WTC11 (cell line): ENCODE measurements at regions not wholly inside any gene's neighbourhood (a gene's known extent, or its start where the extent isn't known, plus 50 kb on each side); places are given as distances from the start of the nearest gene placed in this dataset.
A peak's percentile ranks its signal among the peaks of the same experiment; 100 is the strongest.
"Not testable (repeated sequence)": the region's sequence is repeated elsewhere in the genome, so short reads cannot be mapped to it uniquely, and the experiment has no call there.

Source experiments
- ATAC-seq: fragments of 200-7000 bp; cut with Tn5 transposase; 2 replicates; pipeline ENCODE4 v1.10.0; 2021; ENCODE audit warnings: mild to moderate bottlenecking, moderate library complexity
- CTCF ChIA-PET: fragments of 300-600 bp; sonication (Branson Sonifier 250); formaldehyde crosslinking; loops from one replicate; lab custom pipeline; 2021; ENCODE audit warnings: antibody characterized with exemption; lab: Charles Lee
- POLR2A ChIA-PET: fragments of 350-600 bp; sonication (Branson Sonifier 250); formaldehyde crosslinking; loops from one replicate; lab custom pipeline; 2021; ENCODE audit warnings: antibody characterized with exemption; lab: Charles Lee
- DNase-seq: peaks from one replicate; pipeline ENCODE4 v3.0.0; 2021; ENCODE audit warnings: low spot score
- H3K27ac Mint-ChIP-seq: 2 replicates; pipeline ENCODE4 v1.8.0; 2021; ENCODE audit warnings: mixed read lengths
- H3K27me3 Mint-ChIP-seq: 2 replicates; pipeline ENCODE4 v1.8.0; 2021; ENCODE audit warnings: low read depth, mild to moderate bottlenecking, moderate library complexity, mixed read lengths
- H3K36me3 Mint-ChIP-seq: 2 replicates; pipeline ENCODE4 v1.8.0; 2021; ENCODE audit warnings: mixed read lengths
- H3K4me1 Mint-ChIP-seq: 2 replicates; pipeline ENCODE4 v1.8.0; 2022; ENCODE audit warnings: mixed read lengths
- H3K4me3 Mint-ChIP-seq: 2 replicates; pipeline ENCODE4 v1.8.0; 2021; ENCODE audit warnings: mild to moderate bottlenecking, moderate library complexity, mixed read lengths
- H3K9me3 Mint-ChIP-seq: 2 replicates; pipeline ENCODE4 v1.8.0; 2021; ENCODE audit warnings: mixed read lengths
- ATF1 ChIP-seq: sonication (generic); formaldehyde crosslinking; IDR thresholded peaks from 2 replicates; pipeline ENCODE4 v1.8.1; 2023; ENCODE audit warnings: mild to moderate bottlenecking, moderate library complexity, missing genetic modification reagents
- CBFB ChIP-seq: sonication (generic); formaldehyde crosslinking; IDR thresholded peaks from 2 replicates; pipeline ENCODE4 v1.8.1; 2022; ENCODE audit warnings: mild to moderate bottlenecking, low read depth, missing genetic modification reagents
- CDX4 ChIP-seq: fragments of 250-450 bp; sonication (Bioruptor Pico); IDR thresholded peaks from 2 replicates; pipeline ENCODE4 v1.9.0; 2021; ENCODE audit warnings: moderate library complexity, mild to moderate bottlenecking, inconsistent platforms, borderline replicate concordance
- CREB1 ChIP-seq: sonication (generic); formaldehyde crosslinking; IDR thresholded peaks from 2 replicates; pipeline ENCODE4 v1.8.0; 2023; ENCODE audit warnings: mild to moderate bottlenecking, missing genetic modification reagents
- E2F5 ChIP-seq: sonication (generic); formaldehyde crosslinking; IDR thresholded peaks from 2 replicates; pipeline ENCODE4 v1.8.1; 2022; ENCODE audit warnings: mild to moderate bottlenecking, moderate library complexity, missing genetic modification reagents
- GRHL2 ChIP-seq: fragments of 250-450 bp; sonication (Bioruptor Pico); IDR thresholded peaks from 2 replicates; pipeline ENCODE4 v1.8.0; 2022; ENCODE audit warnings: mild to moderate bottlenecking, moderate library complexity; ENCODE audit not compliant: insufficient replicate concordance, severe bottlenecking
- JUN ChIP-seq: sonication (generic); formaldehyde crosslinking; IDR thresholded peaks from 2 replicates; pipeline ENCODE4 v1.8.0; 2023; ENCODE audit warnings: mild to moderate bottlenecking, missing genetic modification reagents
- MXD4 ChIP-seq: fragments of 250-450 bp; sonication (Bioruptor Pico); IDR thresholded peaks from 2 replicates; pipeline ENCODE4 v1.8.0; 2021; ENCODE audit warnings: mild to moderate bottlenecking, moderate library complexity, borderline replicate concordance
- NFYB ChIP-seq: sonication (generic); formaldehyde crosslinking; conservative IDR thresholded peaks from 2 replicates; pipeline ENCODE4 v1.8.0; 2022; ENCODE audit warnings: low read depth, missing genetic modification reagents
- NR1H2 ChIP-seq: sonication (generic); formaldehyde crosslinking; IDR thresholded peaks from 2 replicates; pipeline ENCODE4 v1.9.0; 2021; ENCODE audit warnings: mild to moderate bottlenecking, moderate library complexity, missing genetic modification reagents
- NR2C2 ChIP-seq: sonication (generic); formaldehyde crosslinking; IDR thresholded peaks from 2 replicates; pipeline ENCODE4 v1.8.0; 2022; ENCODE audit warnings: mild to moderate bottlenecking, missing genetic modification reagents
- NR3C1 ChIP-seq: sonication (generic); formaldehyde crosslinking; conservative IDR thresholded peaks from 2 replicates; pipeline ENCODE4 v1.8.1; 2023; ENCODE audit warnings: low read depth, mild to moderate bottlenecking, missing genetic modification reagents
- OVOL2 ChIP-seq: fragments of 250-450 bp; sonication (Bioruptor Pico); IDR thresholded peaks from 2 replicates; pipeline ENCODE4 v1.9.0; 2021; ENCODE audit warnings: mild to moderate bottlenecking, borderline replicate concordance
- RORB ChIP-seq: fragments of 250-450 bp; sonication (Bioruptor Pico); IDR thresholded peaks from 2 replicates; pipeline ENCODE4 v1.9.0; 2021; ENCODE audit warnings: mild to moderate bottlenecking
- TEAD1 ChIP-seq: sonication (generic); formaldehyde crosslinking; IDR thresholded peaks from 2 replicates; pipeline ENCODE4 v1.8.0; 2022; ENCODE audit warnings: mild to moderate bottlenecking, missing genetic modification reagents
- TEAD4 ChIP-seq: sonication (generic); formaldehyde crosslinking; IDR thresholded peaks from 2 replicates; pipeline ENCODE4 v1.8.0; 2022; ENCODE audit warnings: mild to moderate bottlenecking, missing genetic modification reagents
- USF1 ChIP-seq: sonication (generic); formaldehyde crosslinking; IDR thresholded peaks from 2 replicates; pipeline ENCODE4 v1.8.0; 2022; ENCODE audit warnings: mild to moderate bottlenecking, missing genetic modification reagents
- ZNF423 ChIP-seq: fragments of 250-450 bp; sonication (Bioruptor Pico); IDR thresholded peaks from 2 replicates; pipeline ENCODE4 v2.1.2; 2022; ENCODE audit warnings: mild to moderate bottlenecking, moderate library complexity
- TF ChIP-seq, protein P1 (sequence below): sonication (generic); formaldehyde crosslinking; IDR thresholded peaks from 2 replicates; pipeline ENCODE4 v1.8.0; 2022; ENCODE audit warnings: mild to moderate bottlenecking, missing genetic modification reagents
- TF ChIP-seq, protein P2 (sequence below): sonication (generic); formaldehyde crosslinking; IDR thresholded peaks from 2 replicates; pipeline ENCODE4 v1.8.0; 2022; ENCODE audit warnings: mild to moderate bottlenecking, missing genetic modification reagents
- TF ChIP-seq, protein P3 (sequence below): sonication (generic); formaldehyde crosslinking; IDR thresholded peaks from 2 replicates; pipeline ENCODE4 v1.8.0; 2022; ENCODE audit warnings: missing genetic modification reagents

DNA sequence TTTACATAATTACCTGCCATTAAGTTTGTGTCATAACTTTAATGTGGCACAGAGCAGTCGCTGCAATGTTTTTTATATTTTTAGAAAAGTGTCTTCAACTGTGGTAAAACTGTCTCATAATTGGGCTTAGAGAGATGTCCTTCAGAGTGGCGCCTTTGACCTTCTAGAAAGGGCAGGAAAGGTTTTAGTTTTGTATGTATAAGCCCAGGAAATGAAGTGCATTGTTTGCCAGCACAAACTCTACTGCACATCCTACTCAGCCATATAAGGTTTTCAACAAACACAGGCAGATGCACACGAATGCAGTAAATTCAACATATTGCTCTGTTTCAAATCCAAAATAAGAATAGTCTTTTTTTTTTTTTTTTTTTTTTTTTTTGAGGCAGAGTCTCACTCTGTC, 201.4 kb downstream of the ALDH8A1 start (continued):
- TF ChIP-seq, protein P1, sequence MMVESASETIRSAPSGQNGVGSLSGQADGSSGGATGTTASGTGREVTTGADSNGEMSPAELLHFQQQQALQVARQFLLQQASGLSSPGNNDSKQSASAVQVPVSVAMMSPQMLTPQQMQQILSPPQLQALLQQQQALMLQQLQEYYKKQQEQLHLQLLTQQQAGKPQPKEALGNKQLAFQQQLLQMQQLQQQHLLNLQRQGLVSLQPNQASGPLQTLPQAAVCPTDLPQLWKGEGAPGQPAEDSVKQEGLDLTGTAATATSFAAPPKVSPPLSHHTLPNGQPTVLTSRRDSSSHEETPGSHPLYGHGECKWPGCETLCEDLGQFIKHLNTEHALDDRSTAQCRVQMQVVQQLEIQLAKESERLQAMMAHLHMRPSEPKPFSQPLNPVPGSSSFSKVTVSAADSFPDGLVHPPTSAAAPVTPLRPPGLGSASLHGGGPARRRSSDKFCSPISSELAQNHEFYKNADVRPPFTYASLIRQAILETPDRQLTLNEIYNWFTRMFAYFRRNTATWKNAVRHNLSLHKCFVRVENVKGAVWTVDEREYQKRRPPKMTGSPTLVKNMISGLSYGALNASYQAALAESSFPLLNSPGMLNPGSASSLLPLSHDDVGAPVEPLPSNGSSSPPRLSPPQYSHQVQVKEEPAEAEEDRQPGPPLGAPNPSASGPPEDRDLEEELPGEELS (CRISPR knock-in tag) = no peak
- TF ChIP-seq GRHL2 (no peak), NR2C2 (no peak), TEAD1 (no peak), CBFB (CRISPR knock-in tag) (no peak), NR1H2 (CRISPR knock-in tag) (no peak)

DNA sequence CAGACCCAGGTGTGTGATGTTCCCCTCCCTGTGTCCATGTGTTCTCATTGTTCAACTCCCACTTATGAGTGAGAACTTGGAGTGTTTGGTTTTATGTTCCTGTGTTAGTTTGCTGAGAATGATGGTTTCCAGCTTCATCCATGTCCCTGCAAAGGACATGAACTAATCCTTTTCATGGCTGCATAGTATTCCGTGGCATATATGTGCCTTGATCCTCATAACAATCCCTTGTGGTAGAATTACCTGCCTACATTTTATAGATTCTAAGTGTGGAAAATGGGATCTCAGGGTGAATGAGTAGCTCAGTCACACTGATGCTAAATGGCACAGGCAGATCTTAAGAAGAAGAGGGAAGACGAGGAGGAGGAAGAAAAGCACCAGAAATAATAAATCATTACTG, 202.7 kb downstream of the ALDH8A1 start:
- H3K4me3 Mint-ChIP-seq, H3K36me3 Mint-ChIP-seq, POLR2A ChIA-PET, CTCF ChIA-PET, H3K9me3 Mint-ChIP-seq, DNase-seq, H3K4me1 Mint-ChIP-seq, H3K27me3 Mint-ChIP-seq, H3K27ac Mint-ChIP-seq, ATAC-seq: not testable (repeated sequence)

GRCh38 chr6:134746140-134746539, 203.8 kb downstream of the ALDH8A1 start:
- TF ChIP-seq RORB (CRISPR knock-in tag) (no peak), NR1H2 (CRISPR knock-in tag) (no peak), MXD4 (no peak)
- TF ChIP-seq, all 79 proteins: peak for 0
- Mint-ChIP-seq H3K9me3 (peaks cover 4% of the 10 kb centered on the region), H3K36me3 (no peaks in the 10 kb centered on the region), H3K4me1 (peaks cover 7% of the 10 kb centered on the region), H3K27me3 (no peaks in the 10 kb centered on the region), H3K4me3 (no peak overlapping the region), H3K27ac (no peak overlapping the region)
- ATAC-seq = peak; percentile 60; the same call in 1 of the 2 replicates
- ChIA-PET CTCF (no interaction called here), POLR2A (no interaction called here)
- DNase-seq = no peak

DNA sequence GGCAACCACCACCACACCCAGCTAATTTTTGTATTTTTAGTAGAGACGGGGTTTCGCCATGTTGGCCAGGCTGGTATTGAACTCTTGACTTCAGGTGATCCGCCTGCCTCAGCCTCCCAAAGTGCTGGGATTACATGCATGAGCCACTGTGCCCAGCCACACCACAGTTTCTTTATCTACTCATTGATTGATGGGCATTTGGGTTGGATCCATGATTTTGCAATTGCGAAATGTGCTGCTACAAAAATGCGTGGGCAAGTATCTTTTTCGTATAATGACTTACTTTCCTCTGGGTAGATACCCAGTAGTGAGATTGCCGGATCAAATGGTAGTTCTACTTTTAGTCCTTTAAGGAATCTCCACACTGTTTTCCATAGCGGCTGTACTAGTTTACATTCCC, 204.7 kb downstream of the ALDH8A1 start:
- ATAC-seq, POLR2A ChIA-PET, H3K9me3 Mint-ChIP-seq, H3K4me1 Mint-ChIP-seq, H3K27me3 Mint-ChIP-seq, DNase-seq, H3K27ac Mint-ChIP-seq, H3K36me3 Mint-ChIP-seq, H3K4me3 Mint-ChIP-seq, CTCF ChIA-PET: not testable (repeated sequence)

DNA sequence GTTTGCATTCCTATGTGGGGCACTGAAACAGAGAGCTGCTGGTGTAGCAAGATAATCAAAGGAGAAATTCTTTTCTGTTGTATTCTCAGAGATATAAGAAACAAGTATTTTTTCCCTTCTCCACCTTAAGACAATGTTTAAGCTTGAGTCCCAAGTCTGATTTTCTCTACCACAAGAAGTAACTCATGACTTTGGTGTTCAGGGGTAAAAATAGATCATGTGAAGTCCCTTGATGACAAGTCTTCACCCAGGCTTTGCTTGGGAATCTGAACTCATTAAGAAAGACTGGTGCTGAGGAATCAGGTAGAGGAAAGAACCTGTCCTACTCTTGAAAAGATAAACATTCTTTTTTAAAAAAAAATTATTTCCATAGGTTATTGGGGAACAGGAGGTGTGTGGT, 205.6 kb downstream of the ALDH8A1 start:
- Mint-ChIP-seq H3K27me3 (no peaks in the 10 kb centered on the region), H3K4me1 (peaks cover 7% of the 10 kb centered on the region), H3K4me3 (no peak overlapping the region), H3K9me3 (peaks cover 4% of the 10 kb centered on the region), H3K36me3 (no peaks in the 10 kb centered on the region), H3K27ac (no peak overlapping the region)
- ChIA-PET POLR2A (no interaction called here), CTCF (no interaction called here)
- ATAC-seq (no peak), DNase-seq (no peak)
- no peak for TF ChIP-seq ZNF423 (CRISPR knock-in tag)
- TF ChIP-seq CREB1 (CRISPR knock-in tag) = no peak
- TF ChIP-seq, protein P2, sequence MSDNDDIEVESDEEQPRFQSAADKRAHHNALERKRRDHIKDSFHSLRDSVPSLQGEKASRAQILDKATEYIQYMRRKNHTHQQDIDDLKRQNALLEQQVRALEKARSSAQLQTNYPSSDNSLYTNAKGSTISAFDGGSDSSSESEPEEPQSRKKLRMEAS (CRISPR knock-in tag) = no peak
- TF ChIP-seq, protein P3, sequence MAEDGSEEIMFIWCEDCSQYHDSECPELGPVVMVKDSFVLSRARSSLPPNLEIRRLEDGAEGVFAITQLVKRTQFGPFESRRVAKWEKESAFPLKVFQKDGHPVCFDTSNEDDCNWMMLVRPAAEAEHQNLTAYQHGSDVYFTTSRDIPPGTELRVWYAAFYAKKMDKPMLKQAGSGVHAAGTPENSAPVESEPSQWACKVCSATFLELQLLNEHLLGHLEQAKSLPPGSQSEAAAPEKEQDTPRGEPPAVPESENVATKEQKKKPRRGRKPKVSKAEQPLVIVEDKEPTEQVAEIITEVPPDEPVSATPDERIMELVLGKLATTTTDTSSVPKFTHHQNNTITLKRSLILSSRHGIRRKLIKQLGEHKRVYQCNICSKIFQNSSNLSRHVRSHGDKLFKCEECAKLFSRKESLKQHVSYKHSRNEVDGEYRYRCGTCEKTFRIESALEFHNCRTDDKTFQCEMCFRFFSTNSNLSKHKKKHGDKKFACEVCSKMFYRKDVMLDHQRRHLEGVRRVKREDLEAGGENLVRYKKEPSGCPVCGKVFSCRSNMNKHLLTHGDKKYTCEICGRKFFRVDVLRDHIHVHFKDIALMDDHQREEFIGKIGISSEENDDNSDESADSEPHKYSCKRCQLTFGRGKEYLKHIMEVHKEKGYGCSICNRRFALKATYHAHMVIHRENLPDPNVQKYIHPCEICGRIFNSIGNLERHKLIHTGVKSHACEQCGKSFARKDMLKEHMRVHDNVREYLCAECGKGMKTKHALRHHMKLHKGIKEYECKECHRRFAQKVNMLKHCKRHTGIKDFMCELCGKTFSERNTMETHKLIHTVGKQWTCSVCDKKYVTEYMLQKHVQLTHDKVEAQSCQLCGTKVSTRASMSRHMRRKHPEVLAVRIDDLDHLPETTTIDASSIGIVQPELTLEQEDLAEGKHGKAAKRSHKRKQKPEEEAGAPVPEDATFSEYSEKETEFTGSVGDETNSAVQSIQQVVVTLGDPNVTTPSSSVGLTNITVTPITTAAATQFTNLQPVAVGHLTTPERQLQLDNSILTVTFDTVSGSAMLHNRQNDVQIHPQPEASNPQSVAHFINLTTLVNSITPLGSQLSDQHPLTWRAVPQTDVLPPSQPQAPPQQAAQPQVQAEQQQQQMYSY (CRISPR knock-in tag) = no peak
- no peak for TF ChIP-seq USF1
- no peak for TF ChIP-seq OVOL2 (CRISPR knock-in tag)
- TF ChIP-seq CDX4 (CRISPR knock-in tag) = no peak
- TF ChIP-seq NR3C1 (CRISPR knock-in tag) = no peak
- TF ChIP-seq TEAD4 (CRISPR knock-in tag) = no peak
- no peak for TF ChIP-seq E2F5 (CRISPR knock-in tag)
- no peak for TF ChIP-seq ATF1 (CRISPR knock-in tag)
- TF ChIP-seq JUN (CRISPR knock-in tag) = no peak
- TF ChIP-seq NFYB (CRISPR knock-in tag) = no peak
